NCI-H1092 (cell line): ENCODE measurements at regions not wholly inside any gene's neighbourhood (a gene's known extent, or its start where the extent isn't known, plus 50 kb on each side); places are given as distances from the start of the nearest gene placed in this dataset.

Experiments
- DNase-seq: peaks from one replicate; lab custom pipeline; 2025; lab: John Stamatoyannopoulos, UW

DNA sequence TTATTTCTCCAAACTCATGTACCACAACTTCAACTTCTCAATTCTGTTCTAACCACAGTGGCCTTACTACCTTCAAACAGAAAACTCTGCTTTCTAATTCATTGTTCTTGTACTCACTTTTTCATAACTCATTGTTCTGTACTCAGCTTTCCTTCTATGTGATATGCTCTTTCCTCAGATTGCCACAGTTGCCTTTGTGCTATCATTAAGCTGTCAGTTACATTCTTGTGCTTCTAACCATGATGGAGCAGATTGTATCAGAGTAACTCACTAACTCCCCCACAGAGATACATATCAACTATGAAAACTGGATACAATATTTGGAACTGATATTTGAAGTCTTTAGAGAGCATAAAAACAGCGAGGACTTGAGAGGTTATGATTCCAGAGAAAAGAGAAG, 1213.7 kb downstream of the KCNT2 start:
- no peak for DNase-seq

DNA sequence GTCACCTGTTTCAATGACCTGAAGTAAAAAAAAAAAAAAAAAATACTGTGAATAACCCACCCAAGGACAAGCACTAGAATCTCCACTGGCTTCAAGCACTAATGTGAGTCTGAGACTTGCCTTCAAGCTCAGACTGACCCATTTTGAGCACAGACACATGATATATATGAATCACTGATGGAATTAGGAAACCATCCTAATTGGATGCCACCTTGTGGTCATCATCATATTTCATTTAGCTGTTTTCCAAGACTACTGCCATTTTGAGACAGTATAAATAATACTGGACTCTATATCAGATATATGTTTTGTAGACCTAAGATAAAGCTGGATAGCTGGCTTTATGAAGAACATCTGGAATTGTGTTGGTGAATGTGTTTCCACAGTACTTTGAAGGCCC, 1232.0 kb downstream of the KCNT2 start:
- no peak for DNase-seq

- DNase-seq = no peak
These were observed 1234.4 kb downstream of the KCNT2 start for GRCh38 chr1:195373856-195374255.

- no peak for DNase-seq
These were observed 1263.1 kb downstream of the KCNT2 start for GRCh38 chr1:195345149-195345548.

DNA sequence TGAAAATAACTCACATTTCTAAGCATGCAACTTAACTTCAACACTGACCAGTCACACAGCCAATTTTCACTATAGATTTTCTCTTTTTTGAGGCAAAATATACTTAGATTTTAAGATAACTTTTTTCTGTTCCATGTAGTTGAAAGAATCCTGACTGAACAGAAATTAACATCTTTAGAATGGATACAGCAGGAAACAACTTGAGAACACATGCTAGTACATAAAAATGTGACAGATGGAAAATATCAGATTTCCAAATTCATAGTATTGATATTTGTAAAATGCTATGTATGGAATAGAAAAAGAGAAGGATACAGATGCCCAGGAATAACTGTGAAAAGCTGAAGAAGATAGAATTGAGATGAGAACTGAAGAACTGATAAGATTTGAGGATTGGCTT, 1270.6 kb downstream of the KCNT2 start:
- DNase-seq = no peak

DNA sequence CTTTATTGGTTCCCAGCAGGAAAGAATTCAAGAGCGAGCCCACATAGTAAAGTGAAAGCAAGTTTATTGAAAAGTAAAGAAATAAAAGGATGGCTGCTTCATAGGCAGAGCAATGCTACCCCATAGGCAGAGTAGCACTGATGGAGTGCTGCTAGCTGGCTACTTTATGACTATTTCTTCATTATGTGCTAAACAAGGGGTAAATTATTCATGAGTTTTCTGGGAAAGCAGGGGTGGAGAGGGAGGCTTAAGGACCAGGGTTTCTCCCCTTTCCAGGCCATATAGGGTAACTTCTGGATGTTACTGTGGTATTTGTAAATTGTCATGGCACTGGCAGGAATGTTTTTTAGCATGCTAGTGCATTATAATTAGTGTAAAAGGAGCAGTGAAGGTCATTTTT, 1271.4 kb downstream of the KCNT2 start:
- no peak for DNase-seq

GRCh38 chr1:195335541-195335940, 1272.7 kb downstream of the KCNT2 start:
- DNase-seq = no peak

DNA sequence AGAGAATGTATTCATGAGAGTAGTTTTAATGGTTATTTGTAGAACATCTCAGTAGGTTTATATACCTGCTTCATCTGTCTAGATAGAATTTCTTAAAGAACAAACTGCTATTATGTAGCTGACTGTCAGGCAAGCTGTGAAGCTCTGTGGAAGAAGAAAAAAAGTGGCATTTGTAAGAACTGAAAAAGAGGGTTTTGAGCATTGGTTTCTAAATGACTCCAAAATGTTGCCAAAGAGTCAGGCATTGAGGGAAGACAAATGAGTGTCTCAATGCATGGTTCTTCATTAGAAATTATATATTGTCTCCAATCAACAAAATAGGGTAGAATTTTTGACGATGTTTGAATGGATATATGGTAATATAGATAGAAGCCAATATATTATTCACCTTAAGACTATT, 1276.1 kb downstream of the KCNT2 start:
- no peak for DNase-seq

DNA sequence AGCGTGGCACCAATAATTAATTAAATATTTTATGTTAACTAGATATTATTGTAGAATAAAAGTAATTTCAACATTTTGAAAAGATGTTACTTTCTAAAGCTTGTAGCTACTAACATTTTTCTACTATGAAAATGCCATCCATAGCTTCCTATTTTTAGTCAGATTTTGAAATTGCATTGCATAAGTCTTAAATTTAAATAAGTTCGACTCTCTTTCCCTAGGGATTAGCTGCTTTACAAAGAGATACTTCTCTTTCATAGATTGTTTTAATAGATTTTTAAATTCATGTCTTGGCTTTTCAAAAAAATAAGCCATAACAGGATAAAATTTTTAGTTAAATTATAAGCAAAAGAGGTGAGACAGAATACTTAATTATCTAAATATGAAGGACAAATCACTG, 1279.6 kb downstream of the KCNT2 start:
- no peak for DNase-seq

GRCh38 chr1:195328102-195328501, 1280.1 kb downstream of the KCNT2 start:
- no peak for DNase-seq

GRCh38 chr1:195327361-195327760, 1280.9 kb downstream of the KCNT2 start:
- DNase-seq = no peak

DNA sequence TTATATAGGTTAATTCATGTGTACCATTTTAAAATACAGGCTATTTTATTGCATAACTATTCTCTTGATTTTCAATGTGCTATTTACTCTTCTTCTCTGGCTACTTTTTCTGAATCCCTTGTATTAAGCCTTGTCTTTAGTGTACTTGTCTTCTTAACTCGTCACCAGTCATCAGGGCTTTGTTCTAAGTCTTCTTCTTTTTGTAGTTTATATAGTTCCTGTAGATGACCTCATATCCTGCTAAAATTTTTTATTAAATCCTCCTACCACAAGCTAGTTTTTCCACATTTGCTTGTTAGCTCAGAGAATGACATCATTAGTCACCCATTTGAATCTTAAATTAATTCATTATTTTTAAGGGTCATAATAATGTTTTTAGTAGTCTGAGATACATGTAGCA, 1281.9 kb downstream of the KCNT2 start:
- no peak for DNase-seq

GRCh38 chr1:195325181-195325580, 1283.1 kb downstream of the KCNT2 start:
- no peak for DNase-seq

DNA sequence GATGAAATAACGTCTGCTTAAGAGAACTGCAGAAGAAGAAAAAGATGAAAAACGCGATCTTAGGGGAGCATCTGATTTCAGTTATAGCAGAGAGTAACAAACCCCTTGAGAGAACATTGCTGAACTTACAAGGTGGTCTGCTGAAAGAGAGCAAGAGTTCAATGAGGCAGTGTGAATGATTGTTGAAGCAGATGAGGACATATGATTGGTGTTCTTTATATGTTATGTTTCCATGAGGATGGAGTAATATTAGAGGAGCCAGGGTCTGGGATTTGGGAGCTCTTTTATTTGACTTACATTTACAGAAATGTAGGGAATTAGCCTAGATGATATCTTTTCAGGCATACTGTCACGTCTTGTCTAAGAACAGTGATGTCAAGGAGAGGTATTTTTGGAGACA, 1302.0 kb downstream of the KCNT2 start:
- DNase-seq = no peak

DNA sequence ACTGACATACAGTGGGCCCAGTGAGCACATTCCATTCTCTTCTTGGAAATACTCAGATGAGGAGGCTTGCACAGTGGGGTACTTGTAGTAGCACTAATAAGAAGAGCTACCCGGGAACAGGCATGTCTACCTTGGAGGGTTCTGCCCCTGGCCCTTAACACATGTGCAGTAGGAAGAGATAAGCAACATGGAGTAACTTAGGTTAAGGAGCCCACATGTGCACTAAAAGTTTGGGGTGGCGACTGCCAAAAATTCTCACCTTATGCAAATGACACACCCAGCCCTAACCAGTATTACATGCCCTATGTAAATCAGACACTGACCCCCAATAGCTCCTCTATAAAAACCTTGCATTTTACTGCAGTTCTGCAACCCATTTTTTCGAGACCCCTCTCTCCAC, 1313.3 kb downstream of the KCNT2 start:
- DNase-seq = no peak

GRCh38 chr1:195278644-195279043, 1329.6 kb downstream of the KCNT2 start:
- no peak for DNase-seq

DNA sequence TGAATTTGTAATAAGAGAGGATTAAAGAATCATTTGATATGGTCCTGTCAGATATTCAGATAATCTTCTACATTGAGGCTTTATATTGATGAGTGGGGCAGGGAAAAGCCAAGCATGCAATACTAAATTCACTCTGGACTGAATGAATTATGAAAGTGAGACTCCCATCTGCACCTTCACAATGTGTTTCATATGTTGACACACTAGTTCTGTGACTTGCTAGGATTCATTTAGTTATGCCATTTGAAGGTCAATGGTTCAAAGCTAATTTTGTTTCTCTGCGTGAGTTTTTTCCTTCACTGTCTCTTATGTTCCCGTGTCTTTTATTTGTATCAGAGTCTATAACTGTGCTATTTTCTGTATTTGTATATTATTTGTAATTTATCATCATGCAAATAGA, 1332.5 kb downstream of the KCNT2 start:
- no peak for DNase-seq

DNA sequence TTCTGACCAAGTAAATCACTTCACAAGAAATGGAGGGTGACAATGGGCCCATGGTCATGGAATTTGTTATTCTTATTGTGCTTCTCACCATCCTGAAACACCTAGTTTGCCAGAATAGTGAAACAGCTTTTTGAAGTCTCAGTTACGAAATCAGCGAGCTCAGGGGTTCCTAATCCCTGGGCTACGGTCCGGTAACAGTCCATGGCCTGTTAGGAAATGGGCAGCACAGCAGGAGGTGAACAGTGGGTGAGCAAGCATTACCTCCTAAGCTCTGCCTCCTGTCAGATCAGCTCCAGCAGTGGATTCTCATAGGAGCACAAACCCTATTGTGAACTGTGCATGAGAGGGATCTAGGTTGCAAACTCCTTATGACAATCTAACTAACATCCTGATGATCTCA, 1356.3 kb downstream of the KCNT2 start:
- no peak for DNase-seq

- no peak for DNase-seq
These were observed 1364.7 kb downstream of the KCNT2 start for GRCh38 chr1:195243492-195243891.

GRCh38 chr1:195241066-195241465, 1367.2 kb downstream of the KCNT2 start:
- DNase-seq = no peak

- no peak for DNase-seq
These were observed 1369.9 kb downstream of the KCNT2 start for GRCh38 chr1:195238313-195238712.

DNA sequence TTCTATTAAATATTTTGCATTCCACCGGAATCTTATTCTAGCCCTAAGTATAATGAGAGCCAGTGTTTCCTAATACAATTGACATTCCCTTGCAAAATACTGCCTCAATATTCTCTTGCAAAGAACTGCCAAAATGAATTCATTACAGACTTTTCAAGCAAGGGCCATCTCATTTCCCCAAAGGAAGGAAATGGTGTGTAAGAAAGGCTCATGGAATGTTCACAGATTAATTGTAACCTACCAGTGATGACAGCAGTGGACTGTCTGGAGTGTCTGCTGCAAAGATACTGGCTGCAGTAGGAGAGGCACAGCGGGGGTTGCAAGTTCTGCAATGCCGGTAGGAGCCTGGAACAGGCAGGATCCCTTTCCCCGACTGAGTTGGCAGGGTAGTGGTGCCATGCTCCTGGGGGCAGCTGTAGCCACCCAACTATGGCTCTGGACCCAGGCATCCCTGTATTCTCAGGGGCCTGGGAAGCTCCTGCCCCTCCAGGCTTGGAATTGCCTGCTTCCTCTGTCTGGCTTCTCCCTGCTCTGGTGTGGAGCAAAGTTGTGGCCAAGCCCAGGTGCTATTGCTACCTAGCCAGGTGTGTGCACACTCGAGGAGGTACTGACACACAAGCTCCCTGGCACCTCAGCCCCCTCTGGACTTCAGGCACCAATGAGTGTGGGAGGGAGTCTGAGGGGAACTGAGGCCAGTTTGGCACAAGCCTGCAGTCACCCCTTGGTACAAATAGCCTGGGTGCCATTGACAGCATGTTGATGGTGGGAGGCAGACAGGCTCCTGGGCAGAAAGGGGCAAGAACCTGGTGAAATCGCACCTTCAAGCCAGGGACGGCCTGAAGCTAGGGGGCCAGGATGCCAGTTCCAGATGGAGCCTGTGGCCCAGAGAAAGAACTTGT, 1371.0 kb downstream of the KCNT2 start:
- DNase-seq = no peak

DNA sequence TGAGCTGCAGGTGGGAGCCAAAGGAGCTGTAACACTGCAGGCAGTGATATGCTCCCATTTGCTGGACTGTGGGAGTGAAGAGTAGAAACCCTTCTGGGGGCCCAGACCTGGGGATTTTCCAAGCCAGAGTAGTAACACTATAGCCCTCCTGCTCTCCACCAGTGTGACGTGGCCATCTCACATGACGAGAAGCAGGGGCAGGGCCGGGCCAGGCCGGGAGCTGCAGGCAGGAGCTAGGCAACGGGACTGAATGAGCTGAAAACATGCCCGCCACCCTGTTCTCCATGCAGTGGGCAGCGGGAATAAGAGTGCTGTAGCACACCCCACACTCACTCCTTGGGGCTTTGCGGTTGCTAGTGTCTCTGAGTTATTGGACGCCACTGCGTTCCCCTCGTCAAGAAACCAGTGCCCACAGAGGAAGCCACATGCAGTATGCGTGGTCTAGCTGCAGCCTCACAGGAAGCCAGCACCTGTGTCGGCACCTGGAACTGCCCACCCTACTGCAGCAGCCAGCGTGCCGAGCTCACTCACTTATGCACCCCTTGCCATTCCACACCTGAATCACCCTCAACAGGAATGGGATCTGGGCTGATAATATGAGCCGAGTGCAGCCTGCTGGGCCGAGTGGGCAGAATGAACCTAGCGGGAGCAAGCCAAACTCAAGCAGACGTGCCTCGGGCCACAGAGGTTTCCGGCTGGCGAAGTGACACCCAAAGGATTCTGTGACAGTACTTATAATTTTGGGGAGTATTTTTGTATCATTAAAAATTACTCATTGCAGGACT, 1389.6 kb downstream of the KCNT2 start:
- no peak for DNase-seq
